PFSK-1 (cell line): ENCODE measurements at regions not wholly inside any gene's neighbourhood (a gene's known extent, or its start where the extent isn't known, plus 50 kb on each side); places are given as distances from the start of the nearest gene placed in this dataset.

Source experiments
- FOXP2 ChIP-seq: optimal IDR thresholded peaks from 2 replicates; pipeline ENCODE3; 2011; ENCODE audit warnings: borderline replicate concordance, control low read depth, inconsistent platforms; ENCODE audit not compliant: insufficient read depth; ENCODE audit errors: extremely low read length, extremely low read depth
- POLR2AphosphoS5 ChIP-seq: IDR thresholded peaks from 2 replicates; pipeline ENCODE4 v1.6.1; 2012; ENCODE audit warnings: low read depth, mild to moderate bottlenecking, control low read depth, low read length, moderate library complexity
- REST ChIP-seq, 2 experiments: IDR thresholded peaks; 2 replicates each; pipeline versions ENCODE4 v1.6.1 to v1.8.0; 2011 to 2012; ENCODE audit warnings: low read depth in 2 of 2, low read length in 2 of 2, control low read depth in 1 of 2, inconsistent platforms in 1 of 2, mild to moderate bottlenecking in 1 of 2, moderate library complexity in 1 of 2; ENCODE audit not compliant: insufficient read depth in 1 of 2
- SIN3A ChIP-seq: IDR thresholded peaks from 2 replicates; pipeline ENCODE4 v1.6.1; 2012; ENCODE audit warnings: mild to moderate bottlenecking, low read length, moderate library complexity, borderline replicate concordance; ENCODE audit not compliant: insufficient read depth
- TAF1 ChIP-seq: IDR thresholded peaks from 2 replicates; pipeline ENCODE4 v1.6.1; 2012; ENCODE audit warnings: low read length, control low read depth, borderline replicate concordance; ENCODE audit not compliant: insufficient read depth

- TF ChIP-seq SIN3A = no peak
- no peak for TF ChIP-seq REST (IDR thresholded peaks at IDR 0.05; ENCODE audit: insufficient read depth in 1 of 2, low read depth in 2 of 2, low read length in 2 of 2)
- no peak for TF ChIP-seq FOXP2
- TF ChIP-seq POLR2AphosphoS5 = no peak
- no peak for TF ChIP-seq TAF1
Observed at GRCh38 chr9:134226221-134226930, 62.0 kb upstream of the RNU6ATAC start.

GRCh38 chr9:134227451-134228411 lies 63.4 kb upstream of the RNU6ATAC start:
- no peak for TF ChIP-seq TAF1
- no peak for TF ChIP-seq POLR2AphosphoS5
- no peak for TF ChIP-seq SIN3A
- no peak for TF ChIP-seq REST (IDR thresholded peaks at IDR 0.05; ENCODE audit: insufficient read depth in 1 of 2, low read depth in 2 of 2, low read length in 2 of 2)
- TF ChIP-seq FOXP2 = no peak

- TF ChIP-seq FOXP2 = no peak
- TF ChIP-seq SIN3A = no peak
- TF ChIP-seq REST (IDR thresholded peaks at IDR 0.05; ENCODE audit: insufficient read depth in 1 of 2, low read depth in 2 of 2, low read length in 2 of 2) = no peak
- TF ChIP-seq POLR2AphosphoS5 = no peak
- no peak for TF ChIP-seq TAF1
Observed at GRCh38 chr9:134228649-134229048, 64.3 kb upstream of the RNU6ATAC start.

GRCh38 chr9:134229466-134230091 lies 65.2 kb upstream of the RNU6ATAC start:
- TF ChIP-seq FOXP2 = no peak
- TF ChIP-seq POLR2AphosphoS5 = no peak
- TF ChIP-seq SIN3A = no peak
- TF ChIP-seq TAF1 = no peak
- TF ChIP-seq REST (IDR thresholded peaks at IDR 0.05; ENCODE audit: insufficient read depth in 1 of 2, low read depth in 2 of 2, low read length in 2 of 2) = no peak
